ENCODE measurements at regions not wholly inside any gene's neighbourhood (a gene's known extent, or its start where the extent isn't known, plus 50 kb on each side); places are given as distances from the start of the nearest gene placed in this dataset.
"Not testable (repeated sequence)": the region's sequence is repeated elsewhere in the genome, so short reads cannot be mapped to it uniquely, and the experiment has no call there.

- DNase-seq (ENCODE audit: low read depth, low spot score) = no peak
Measured at GRCh38 chr5:33068786-33069185, 357.7 kb downstream of the NPR3 start.

DNA sequence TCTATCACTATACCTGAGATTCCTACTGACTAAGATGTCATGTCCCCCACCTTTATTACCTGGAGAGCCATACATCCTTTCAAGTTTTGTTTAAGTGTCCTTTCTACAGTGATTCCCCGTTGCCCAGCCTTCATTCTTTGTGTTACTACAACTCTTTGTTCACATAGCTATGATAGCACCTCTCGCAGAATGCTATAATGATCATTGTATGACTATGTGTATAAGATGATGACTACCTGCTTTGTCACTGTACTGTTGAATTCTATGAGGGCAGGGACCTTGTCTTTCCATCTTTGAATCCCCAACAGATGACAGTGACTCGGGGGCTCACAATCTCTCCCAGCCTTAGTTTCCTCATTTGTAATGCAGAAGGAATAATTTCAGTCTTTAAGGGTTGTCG, 361.2 kb downstream of the NPR3 start:
- no peak for DNase-seq (ENCODE audit: low read depth, low spot score)

DNA sequence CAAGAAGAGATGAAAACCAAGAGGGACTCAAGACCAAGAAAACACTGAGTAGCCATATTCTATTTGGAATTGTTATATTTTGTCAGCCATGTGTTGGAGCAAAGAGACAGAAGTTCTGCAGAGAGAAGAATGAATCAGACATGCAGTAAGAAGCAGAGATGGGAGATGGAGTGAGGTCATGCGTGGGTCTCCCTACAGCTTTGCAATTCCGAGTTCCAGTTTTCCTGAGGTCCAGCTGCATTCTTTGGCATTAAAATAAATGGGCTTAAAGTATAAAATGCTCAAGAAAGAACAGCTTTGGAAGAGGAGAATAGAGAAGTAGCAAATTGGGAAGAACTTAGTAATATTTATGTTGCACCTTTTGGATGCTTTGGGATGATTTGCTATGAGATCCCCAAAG, 361.6 kb downstream of the NPR3 start:
- DNase-seq (ENCODE audit: low read depth, low spot score) = no peak

- DNase-seq (ENCODE audit: low read depth, low spot score) = no peak
Measured at GRCh38 chr5:33073881-33074327, 362.8 kb downstream of the NPR3 start.

DNA sequence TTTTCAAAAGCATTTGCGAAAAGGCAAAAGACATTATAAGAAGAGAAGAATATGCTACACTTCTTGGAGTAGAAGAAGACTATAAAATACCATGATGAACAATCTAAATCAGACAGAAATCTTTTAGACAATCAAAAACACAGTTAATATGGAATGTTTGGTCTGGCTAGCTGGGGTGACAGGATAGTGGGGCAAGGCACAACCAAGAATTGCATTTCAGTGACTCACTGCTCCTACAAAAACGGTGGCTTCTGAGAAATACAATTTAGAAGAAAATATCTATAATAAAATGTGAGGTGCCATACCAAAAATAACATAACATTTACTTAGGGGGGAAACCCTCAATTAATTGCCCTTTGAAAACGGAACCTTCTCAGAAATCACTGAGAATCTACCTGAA, 363.4 kb downstream of the NPR3 start:
- no peak for DNase-seq (ENCODE audit: low read depth, low spot score)

GRCh38 chr5:33075731-33076130, 364.6 kb downstream of the NPR3 start:
- DNase-seq (ENCODE audit: low read depth, low spot score) = no peak

- DNase-seq (ENCODE audit: low read depth, low spot score) = no peak
Measured at GRCh38 chr5:33079548-33079947, 361.2 kb upstream of the TARS1 start.

DNA sequence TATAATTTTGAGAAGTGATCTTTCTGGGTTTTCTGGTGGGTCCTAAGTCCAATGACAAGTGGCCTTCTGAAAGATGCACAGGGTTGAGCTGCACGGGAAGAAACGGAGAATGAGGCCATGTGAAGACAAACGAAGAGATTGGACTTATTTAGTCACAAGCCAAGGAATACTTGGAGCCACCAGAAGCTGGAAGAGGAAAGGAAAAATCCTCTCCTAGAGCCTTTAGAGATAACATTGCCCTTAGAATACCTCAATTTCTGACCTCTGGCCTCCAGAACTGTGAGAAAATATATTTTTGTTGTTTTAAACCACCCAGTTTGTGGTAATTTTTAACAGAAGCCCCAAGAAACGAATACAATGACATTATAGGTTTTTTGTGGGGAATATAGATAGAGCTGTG, 360.5 kb upstream of the TARS1 start:
- DNase-seq (ENCODE audit: low read depth, low spot score) = no peak

DNA sequence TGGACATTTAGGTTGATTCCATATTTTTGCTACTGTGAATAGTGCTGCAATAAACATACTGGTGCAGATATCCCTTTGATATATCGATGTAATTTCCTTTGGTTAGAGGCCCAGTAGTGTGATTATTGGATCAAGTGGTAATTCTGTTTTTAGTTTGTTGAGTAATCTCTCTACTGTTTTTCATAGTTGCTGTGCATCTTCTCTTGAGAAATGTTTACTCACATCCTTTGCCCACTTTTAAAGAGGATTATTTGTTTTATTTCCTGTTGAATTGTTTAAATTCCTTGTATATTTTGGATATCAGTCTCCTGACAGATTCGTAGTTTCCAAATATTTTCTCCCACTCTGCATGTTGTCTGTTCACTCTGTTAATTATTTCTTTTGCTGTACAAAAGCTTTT, 352.6 kb upstream of the TARS1 start:
- DNase-seq (ENCODE audit: low read depth, low spot score) = no peak

DNA sequence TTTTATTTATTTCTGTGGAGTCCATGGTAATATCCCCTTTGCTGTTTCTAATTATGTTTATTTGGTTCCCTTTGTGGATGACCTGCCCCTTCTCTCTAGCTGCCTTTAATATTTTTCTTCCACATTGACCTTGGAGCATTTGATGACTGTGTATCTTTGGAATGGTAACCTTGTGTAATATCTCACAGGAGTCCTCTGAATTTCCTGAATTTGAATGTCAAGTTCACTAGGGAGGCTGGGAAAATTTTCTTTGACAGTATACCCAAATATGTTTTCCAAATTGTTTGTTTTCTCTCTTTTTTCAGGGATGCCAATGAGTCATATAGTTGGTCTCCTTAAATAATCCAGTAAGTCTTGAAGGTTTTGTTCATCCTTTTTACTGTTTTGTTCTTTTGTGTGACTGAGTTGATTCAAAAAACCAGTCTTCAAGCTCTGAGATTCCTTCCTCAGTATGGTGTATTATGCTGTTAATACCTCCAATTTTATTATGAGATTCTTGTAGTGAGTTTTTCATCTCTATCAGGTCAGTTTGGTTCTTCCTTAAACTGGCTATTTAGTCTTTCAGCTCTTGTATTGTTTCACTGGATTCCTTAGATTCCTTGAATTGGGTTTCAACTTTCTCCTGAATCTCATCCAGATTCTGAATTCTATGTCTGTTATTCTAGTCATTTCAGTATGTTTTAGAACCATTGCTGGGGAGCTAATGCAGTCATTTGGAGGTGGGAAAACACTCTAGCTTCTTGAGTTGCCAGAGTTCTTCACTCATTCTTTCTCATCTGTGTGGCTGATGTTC, 349.0 kb upstream of the TARS1 start:
- DNase-seq (ENCODE audit: low read depth, low spot score) = no peak

- no peak for DNase-seq (ENCODE audit: low read depth, low spot score)
Measured at GRCh38 chr5:33092719-33093118, 348.0 kb upstream of the TARS1 start.

DNA sequence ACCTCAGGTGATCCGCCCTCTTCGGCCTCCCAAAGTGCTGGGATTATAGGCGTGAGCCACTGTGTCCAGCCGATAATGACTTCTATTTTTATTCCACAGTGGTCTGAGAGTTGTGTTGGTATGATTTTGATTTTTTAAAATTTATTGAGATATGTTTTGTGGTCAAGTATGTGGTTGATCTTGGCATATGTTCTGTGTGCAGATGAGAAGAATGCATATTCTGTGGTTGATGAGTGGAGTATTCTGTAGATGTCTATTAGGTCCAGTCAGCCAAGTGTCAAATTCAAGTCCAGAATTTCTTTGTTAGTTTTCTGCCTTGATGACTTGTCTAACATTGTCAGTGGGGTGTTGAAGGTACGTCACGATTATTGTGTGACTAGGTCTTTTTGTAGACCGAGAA, 338.2 kb upstream of the TARS1 start:
- DNase-seq (ENCODE audit: low read depth, low spot score) = no peak

- no peak for DNase-seq (ENCODE audit: low read depth, low spot score)
Measured at GRCh38 chr5:33105521-33105941, 335.2 kb upstream of the TARS1 start.

GRCh38 chr5:33110496-33110895, 330.3 kb upstream of the TARS1 start:
- DNase-seq (ENCODE audit: low read depth, low spot score) = not testable (repeated sequence)

GRCh38 chr5:33114361-33114760, 326.4 kb upstream of the TARS1 start:
- no peak for DNase-seq (ENCODE audit: low read depth, low spot score)

- DNase-seq (ENCODE audit: low read depth, low spot score) = no peak
Measured at GRCh38 chr5:33115467-33115866, 325.3 kb upstream of the TARS1 start.

- no peak for DNase-seq (ENCODE audit: low read depth, low spot score)
Measured at GRCh38 chr5:33118761-33119415, 321.9 kb upstream of the TARS1 start.

- no peak for DNase-seq (ENCODE audit: low read depth, low spot score)
Measured at GRCh38 chr5:33120671-33121070, 320.1 kb upstream of the TARS1 start.

DNA sequence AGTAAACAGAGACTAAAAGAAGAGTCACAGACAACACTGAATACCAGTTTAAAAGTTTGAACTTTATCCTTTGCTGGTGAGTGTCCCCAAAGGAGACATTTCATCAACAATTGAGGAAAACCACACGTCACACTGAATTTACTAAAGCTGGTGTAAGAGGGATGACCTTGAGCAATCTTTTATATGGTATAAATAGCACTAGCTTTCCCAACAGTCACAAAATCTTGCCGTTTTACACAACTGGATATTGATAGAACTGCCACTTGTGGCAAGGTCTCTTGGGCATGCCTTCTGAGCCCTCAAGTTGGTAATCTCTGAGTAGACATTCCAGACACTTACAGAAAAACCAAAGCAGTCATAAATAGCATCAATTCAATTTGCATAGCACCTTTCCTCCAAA, 311.5 kb upstream of the TARS1 start:
- DNase-seq (ENCODE audit: low read depth, low spot score) = no peak

DNA sequence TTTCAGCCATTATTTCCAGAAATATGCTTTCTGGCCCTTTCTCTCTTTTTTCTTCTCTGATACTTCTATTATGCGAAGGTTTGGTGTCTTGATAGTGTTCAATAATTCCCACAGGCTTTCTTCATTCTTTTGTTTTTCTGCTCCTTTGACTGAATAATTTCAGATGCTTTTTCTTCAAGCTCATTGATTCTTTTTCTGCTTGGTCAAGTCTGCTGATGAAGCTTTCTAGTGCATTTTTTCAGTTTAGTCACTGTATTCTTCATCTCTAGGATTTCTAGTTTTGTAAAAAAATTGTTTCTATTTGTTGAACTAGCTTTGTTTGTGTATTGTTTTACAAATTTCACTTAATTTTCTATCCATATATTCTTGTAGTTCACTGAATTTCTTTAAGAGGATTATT, 304.0 kb upstream of the TARS1 start:
- no peak for DNase-seq (ENCODE audit: low read depth, low spot score)

GRCh38 chr5:33138145-33138544, 302.6 kb upstream of the TARS1 start:
- DNase-seq (ENCODE audit: low read depth, low spot score) = not testable (repeated sequence)

DNA sequence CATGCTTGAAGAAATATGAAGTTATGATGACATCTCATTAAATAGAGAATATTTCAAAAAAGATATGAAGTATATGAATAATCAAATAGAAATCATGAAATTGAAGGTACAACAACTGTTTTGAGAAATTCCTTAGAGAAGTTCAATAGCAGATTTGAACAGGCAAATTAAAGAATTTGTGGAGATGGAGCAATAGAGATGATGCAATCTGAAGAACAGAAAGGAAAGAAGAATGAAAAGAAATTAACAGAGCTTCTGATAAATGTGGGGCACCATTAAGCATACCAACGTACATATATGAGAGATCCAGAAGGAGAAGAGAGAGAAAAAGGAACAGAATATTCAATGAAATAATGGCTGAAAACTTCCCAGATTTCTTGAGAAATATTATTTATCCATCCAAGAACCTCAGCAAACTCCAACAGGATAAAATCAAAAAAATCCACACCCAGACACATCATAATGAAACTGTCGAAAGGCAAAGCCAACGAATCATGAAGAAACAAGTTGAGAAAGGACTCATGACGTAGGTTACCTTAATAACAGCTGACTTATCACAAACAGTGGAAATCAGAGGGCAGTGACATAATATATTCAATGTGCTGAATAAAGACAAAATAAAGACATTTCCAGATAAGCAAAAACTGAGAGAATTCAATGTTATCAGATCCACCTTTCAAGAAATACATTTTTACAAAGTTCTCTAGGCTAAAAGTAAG, 297.2 kb upstream of the TARS1 start:
- no peak for DNase-seq (ENCODE audit: low read depth, low spot score)

DNA sequence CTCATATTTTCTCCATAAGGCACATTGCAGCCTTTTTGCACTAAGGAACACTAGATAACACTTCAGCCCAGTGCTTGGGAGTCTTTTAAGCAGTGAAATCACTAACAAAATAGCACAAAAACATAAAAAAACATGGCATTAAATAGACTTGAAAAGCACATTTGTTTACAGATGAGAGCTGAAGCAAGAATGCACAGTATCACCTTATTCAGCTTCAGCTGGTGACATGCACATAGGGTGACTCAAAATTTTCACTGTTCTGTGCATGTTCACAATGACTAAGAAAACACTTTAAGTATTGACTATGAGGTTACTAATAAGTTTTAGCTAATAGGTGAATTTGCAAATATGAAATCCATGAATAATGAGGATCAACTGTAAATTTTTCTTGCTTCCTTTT, 293.9 kb upstream of the TARS1 start:
- DNase-seq (ENCODE audit: low read depth, low spot score) = no peak

Data from ELF-1 (cell line).